Body of pancreas (tissue), 4 donors: ENCODE measurements at regions not wholly inside any gene's neighbourhood (a gene's known extent, or its start where the extent isn't known, plus 50 kb on each side); places are given as distances from the start of the nearest gene placed in this dataset.

Experiments
- CTCF ChIP-seq, 7 experiments: fragments of 450-650 bp in 4 of 7; fragments of 200-600 bp in 3 of 7; sonication (generic) in 3 of 7; IDR thresholded peaks; one replicate each; pipeline ENCODE4 v1.5.1; 2016 to 2019; ENCODE audit warnings: antibody characterized with exemption in 7 of 7
- POLR2A ChIP-seq, 3 donors: fragments of 450-650 bp; IDR thresholded peaks; one replicate each; pipeline ENCODE4 v1.6.1; 2016; ENCODE audit warnings: antibody characterized with exemption in 3 of 3, mild to moderate bottlenecking in 2 of 3

- no peak for TF ChIP-seq CTCF (IDR thresholded peaks at IDR 0.05)
- TF ChIP-seq POLR2A (IDR thresholded peaks at IDR 0.05), result no peak
Measured at GRCh38 chr13:67538906-67539305, 308.8 kb upstream of the PCDH9 start.
